Kasumi-1 (cell line): ENCODE measurements at regions not wholly inside any gene's neighbourhood (a gene's known extent, or its start where the extent isn't known, plus 50 kb on each side); places are given as distances from the start of the nearest gene placed in this dataset.
"Not testable (repeated sequence)": the region's sequence is repeated elsewhere in the genome, so short reads cannot be mapped to it uniquely, and the experiment has no call there.

Experiments used
- DNase-seq, 2 experiments: peaks; one replicate each; lab custom pipeline; 2025; lab: John Stamatoyannopoulos, UW

DNA sequence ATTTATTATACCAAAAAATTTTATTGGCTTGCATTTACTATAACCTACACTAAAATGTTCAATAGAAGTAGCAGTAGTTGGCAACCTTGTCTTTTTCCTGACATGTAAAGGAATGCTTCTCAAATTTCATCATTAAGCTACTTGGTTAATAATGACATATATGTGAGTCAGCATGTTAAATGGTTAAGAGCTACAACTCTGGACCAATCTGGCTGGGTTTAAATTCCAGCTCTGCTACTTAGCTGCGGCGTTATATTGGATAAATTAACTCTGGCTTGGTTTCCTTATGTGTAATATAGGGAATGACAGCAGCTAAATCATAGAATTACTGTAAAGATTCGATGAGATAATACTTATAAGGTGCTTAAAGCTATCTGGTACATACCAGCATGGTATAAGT, 53.7 kb upstream of the OTOGL start:
- DNase-seq, result no peak

DNA sequence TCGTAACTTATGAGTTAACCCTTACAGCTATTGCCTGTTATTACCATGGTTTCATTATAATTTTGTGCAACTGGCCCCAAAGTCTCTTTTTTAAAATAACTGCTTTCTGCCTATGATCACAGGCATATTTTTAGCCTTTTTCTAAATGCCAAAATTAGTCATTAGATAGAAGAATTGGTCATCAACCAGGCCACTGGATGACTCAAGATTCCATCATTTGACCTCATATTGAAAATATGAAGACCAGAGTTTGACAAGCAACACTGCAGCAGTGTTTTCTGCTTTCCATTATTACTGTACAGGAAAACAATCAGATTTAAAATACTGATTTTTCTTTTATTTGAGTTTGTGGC, 54.7 kb upstream of the OTOGL start:
- no peak for DNase-seq

DNA sequence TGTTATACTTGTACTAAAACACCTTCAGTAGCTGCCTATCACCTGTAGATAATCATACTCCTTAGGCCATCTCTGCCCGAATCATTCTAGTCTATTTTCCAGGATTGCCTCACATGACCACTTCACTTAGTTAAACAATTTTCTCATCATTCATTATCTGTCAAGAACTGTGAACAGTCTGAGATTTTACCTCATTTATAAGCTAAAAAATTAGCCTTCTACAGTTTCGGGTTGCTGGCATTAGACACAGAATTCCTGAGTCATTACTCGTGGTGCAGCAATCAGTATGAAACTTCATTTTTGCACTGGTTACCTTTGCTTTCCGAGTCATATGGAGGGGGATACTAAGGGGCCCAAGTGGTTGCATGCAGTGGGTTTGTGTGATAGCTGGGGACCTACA, 57.6 kb upstream of the OTOGL start:
- DNase-seq, result no peak

DNA sequence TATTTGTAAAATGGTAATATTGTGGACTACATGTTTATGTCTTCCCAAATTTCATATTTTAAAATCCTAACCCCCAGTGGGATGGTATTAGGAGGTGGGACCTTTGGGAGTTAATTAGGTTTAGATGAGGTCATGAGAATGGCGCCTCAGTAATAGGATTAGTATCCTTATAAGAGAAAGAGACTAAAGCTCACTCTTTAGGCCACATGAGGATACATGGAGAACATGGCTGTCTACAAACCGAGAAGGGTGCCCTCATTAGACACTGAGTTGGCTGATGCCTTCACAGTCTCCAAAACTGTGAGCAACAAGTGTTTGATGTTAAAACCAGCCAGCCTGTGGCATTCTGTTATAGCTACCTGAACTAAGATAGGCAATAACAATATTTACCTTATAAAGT, 58.3 kb upstream of the OTOGL start:
- no peak for DNase-seq

DNA sequence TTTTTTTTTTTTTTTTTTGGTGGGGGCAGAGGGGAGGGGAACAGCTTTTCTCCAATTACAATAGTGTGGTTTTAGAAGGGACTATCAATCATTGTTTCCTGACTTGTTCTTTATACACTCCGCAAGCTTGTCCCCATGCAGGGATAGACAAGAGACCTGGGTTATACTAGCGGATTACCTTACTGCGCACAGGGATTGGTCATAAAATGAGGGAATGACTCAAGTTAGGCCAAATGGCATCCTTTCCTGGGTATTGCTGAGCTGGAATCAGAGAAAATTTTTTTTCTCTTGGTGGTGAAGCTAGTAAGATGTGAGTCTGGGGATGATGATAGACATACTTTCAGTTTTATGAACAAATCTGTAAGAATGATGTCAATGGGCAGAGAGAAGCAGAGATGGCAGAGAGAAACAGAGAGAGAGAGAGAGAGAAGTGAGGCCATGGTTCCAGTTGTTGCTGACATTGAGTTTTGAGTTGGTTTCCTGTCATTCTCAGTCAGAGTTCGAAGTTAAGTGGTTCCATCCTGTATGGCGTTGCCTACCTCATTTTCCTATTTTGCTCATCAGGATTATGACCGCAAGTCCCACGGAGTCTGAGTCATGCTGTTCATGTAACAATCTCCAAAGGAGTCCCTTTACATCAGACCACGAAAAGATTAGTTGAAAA, 59.1 kb upstream of the OTOGL start:
- no peak for DNase-seq

DNA sequence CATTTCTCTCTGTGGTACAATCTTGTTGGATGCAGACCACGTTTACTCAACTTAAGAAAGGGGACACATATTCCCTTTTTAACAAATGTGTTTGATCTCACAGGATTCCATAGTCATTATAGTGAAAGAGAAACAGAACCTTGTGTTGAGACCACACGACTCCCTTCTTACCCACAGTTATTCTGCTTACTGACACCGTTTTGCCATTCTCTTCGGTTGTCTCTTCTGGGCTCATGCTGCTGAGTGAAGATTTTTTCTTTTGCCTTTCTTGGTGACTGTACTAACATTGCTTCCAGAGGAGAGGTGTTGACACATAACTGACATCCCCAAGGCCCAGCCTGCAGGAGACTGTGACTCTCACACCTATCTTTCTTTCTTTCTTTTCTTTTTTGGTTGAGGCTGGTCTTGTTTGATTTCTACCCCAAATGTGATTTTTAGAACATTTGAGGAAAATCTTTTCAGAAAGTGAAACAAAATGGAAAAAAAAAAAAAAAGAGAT, 61.2 kb upstream of the OTOGL start:
- DNase-seq, result no peak

DNA sequence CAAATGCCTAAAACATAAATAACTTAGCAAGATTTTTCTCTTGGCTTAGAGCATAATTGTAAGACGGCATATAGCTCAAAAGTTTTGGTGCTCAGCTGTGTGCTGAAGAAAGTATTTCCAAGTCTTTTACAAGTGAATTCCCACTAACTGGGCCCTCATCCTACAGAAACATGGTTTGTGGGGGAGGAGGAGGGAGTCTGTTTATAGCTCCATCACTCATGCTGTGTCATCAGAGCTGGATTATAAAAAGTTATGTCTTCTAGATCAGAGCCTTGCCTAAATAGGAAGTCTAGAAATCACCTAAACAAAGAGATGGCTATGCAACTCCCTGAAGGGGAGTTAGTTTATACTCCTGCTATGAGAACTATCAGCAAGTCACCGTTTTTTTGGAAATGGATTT, 65.9 kb upstream of the OTOGL start:
- DNase-seq, result no peak

DNA sequence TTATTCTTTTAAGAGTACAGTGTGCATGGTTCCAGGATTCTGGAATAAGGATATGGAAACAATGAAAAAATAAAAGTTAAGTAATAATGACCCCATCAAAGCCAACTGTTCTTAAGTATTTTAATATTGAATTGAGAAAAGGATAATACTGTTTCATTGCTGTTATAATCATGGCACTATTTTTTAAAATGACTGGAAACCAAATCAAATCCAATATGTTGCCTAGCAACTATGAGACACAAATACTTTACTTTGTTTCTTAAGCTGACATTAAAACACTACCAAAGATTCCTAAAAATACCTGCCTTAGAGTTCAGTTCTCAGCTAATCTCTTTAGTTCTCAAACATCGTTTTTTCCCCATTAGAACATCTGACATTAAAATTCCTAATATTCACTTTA, 66.4 kb upstream of the OTOGL start:
- no peak for DNase-seq

DNA sequence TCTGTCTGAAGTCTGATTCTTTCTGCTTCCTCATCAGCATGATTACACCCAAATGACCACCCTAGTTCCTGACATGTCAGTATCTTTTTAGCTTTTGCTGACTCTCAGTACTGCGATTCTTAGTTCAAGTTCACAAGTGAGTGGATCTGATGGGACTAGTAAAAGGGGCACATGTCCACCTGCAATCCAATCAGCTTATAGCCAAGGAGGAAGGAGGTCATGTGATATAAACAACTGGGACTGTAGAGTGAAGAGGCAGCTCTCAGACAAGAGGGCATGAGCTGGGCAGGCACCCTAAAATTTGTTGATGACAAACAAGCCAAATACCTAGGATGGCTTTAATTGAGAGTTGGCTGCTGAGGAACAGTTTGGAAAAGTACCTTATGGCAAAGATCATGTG, 68.1 kb upstream of the OTOGL start:
- no peak for DNase-seq

DNA sequence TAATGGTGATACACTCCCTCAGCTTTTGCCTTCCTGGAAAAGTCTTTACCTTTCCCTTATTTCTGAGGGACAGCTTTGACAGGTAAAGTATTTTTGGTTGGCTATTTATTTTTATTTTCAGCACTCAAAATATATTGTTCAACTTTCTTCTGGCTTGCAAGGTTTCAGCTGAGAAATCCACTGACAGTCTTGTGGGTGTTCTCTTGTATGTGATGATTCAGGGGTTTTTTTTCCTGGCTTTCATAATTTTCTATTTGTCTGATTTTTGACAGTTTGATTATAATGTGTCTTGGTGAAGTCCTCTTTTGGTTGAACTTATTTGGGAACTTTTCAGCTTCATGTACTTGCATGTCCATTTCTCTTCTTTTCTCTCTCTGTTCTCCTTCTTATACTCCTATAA, 73.7 kb upstream of the OTOGL start:
- no peak for DNase-seq

DNA sequence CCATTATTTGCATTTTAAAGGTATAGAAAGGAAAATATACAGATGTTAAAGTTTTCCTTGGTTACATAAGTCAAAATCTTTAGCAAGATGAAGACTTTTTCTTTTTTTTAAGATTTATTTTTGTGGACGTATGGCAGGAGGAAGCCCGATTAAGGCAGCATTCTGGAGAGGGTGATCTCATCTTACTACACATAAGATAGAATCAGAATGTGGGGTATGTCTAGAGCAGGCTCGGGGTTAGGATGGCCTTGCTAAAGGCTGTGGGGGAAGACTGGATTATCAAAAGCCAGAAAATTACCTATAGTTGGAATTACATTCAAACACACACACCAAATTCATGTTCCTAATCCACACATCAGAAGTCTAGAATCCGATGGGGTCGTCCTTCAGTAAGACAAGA, 79.6 kb upstream of the OTOGL start:
- DNase-seq, result no peak

DNA sequence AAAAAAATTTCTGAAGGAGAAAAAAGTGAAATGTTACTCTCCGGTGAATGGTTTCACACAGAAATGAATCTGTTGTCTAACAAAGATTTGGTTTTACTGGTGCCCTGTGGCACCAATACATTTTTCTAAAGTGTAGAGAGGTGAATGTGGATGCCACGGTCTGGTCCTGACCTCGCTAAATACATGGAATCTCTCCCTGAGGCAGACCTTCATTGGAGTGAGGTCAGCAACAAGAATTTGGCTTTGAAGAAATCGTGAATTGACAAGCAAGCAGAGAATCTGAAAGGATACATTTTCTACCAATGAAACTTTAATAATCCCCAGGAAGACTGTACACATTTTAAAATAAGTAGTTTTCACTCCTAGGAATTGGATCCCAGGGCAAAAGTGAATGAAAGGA, 81.2 kb upstream of the OTOGL start:
- DNase-seq, result no peak

DNA sequence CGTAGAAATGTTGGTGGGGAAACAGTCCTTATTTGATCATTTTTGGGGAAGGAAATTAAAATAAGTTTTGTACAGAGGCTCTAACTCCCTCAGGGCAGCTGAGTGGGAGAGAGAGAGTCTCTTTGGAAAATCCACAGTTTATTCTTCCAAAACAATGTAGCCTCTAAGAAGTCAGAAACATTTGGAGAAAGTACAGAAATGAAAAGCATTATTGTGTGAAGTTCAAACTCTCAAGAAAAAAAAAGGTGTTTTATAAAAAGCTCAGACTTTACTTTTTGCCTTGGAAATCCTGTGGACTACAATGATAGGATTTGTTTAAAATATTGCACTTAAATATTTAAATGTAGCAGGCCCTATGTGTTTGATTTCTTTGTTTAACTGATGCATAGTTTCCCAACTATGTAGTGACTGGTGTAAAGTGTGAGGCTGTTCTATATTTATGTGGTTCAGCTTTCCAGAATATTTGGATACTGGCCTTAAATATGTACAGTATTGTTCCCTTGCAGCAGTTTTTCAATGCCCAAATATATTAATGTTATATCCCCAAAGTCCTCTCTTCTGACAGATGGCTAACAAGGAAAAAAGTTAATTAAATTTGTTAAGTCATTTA, 82.0 kb upstream of the OTOGL start:
- no peak for DNase-seq

DNA sequence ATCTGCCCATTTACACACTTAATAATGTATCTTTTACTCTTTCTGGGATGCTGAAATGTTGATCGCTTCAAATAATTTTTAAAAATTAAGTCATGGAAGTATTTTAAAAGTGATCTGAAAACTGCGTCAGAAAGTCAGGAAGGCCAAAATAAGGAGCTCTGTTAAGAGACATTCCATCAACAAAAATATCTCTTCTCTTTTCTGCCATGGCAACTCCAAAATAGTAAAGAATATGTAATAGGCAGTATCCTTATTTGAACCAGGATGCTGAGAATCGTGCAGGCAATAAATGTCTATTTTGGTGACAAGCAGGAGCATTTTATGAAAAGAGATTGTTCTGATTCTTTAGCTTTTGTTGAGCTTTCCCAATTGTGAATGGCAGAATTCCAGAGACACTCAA, 81.8 kb upstream of the PPP1R12A start:
- DNase-seq, result no peak

DNA sequence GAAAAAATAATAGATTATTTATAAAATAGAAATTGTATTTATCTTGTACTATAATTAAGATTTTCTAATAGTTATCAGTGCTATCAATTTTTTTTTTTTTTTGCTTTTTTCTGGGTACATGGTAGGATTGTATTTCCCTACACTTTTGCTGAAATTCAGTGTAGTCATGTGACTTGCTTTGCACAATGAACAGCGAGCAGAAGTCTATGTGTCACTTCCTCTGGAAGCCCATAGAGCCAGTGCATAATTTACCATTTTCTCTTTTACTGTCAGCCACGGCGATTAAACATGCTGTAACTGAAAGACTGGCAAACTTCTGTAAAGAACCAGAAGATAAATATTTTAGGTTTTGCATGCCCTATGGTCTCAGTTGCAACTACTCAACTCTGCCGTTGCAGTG, 80.8 kb upstream of the PPP1R12A start:
- no peak for DNase-seq

DNA sequence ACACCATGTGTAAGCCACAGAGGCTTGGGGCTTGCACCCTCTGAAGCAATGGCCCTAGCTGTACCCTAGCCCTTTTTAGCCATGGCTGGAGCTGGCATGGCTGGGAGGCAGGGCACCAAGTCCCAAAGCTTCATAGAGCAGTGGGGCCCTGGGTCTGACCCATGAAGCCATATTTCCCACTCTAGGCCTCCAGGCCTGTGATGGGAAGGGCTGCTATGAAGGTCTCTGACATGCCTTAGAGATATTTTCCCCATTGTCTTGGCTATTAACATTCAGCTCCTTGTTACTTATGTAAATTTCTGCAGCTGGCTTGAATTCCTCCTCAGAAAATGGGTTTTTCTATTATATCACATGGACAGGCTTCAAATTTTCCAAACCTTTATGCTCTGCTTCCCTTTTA, 68.8 kb upstream of the PPP1R12A start:
- DNase-seq, result not testable (repeated sequence)

DNA sequence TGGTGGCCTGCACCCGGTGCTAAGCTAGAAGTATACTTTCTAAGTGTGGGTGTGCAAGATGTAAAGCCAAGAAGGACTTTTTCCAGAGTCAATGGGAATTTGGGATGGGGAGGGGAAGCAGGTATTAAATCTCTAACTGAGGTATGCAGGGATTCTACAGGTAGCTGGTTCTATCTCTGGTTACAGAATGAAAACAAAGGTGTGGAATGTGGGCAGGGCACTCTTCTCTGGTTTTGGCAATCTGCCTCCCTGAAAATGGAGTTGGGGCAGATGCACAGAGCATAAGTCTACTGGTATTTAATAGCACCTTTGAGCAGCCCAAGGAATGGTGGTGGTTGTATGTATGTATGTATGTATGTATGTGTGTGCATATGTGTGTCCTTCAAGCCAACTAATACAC, 66.7 kb upstream of the PPP1R12A start:
- no peak for DNase-seq

DNA sequence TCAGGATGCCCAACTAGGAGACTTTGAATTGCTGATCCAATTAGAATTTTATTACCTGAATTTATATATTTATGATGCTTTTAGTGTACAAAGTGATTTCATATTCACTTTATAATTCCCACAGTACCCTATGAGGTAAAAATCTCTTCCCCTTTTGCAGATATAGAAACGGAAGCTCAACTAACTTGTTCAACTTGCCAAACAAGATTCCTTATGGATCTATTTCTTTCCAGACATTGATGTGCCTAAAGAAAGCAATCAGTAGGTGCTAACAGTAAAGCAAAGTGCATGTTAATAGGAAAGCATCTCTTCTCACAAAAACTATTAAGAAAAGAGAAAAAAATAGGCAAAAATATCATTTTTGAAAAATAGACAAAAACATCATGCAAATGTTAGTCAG, 65.9 kb upstream of the PPP1R12A start:
- DNase-seq, result no peak

DNA sequence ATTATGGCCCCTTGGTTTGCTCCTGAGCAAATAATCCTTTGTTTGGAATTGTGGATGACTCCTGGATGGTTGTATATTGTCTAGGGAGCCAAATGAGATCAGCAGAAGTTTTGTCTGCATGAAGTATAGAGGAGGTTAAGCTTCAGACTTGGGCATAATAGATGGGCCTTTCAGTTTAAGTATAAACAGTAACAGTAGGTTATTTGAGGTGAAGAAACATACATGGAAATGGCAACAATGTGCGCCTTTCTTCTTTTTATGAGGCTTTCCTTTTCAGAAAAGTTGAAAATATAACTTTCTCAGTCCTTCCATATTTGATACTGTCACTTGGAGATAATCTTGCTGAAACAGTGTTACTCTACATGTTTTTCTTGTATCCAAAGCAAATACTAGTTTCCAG, 63.7 kb upstream of the PPP1R12A start:
- DNase-seq, result no peak

DNA sequence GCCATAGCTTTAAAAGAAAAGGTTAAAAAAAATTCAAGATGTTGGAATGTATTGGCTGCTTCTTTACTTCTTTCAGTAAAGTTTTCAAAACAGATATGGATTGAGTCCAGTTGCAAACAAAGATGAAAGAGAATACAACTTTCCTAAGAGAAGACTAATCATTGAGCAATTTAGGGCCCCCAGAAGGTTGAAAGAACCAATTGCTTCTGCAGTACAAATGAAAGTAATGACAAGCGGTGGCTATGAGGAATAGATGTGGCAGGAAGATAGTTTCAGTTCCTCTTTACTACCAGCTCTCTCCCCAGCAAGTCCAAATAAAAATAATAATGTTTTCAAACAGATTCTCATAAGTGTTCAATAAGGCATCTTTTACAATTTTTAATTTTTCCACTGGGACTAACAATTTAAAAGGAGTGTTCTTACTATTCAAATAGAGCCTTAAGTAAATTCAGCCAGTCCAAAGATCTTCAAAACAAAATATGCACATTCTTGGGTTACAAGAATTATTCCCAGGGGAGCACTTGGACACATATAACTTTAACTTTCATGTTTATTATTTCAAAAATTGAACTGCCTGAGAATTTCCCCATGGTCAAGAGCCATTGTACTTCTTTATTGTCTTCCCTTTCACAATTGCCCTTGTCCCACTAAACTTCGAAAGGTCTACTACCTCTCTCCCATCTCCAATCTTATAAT, 62.3 kb upstream of the PPP1R12A start:
- peak; percentile 22 to 49 for DNase-seq

DNA sequence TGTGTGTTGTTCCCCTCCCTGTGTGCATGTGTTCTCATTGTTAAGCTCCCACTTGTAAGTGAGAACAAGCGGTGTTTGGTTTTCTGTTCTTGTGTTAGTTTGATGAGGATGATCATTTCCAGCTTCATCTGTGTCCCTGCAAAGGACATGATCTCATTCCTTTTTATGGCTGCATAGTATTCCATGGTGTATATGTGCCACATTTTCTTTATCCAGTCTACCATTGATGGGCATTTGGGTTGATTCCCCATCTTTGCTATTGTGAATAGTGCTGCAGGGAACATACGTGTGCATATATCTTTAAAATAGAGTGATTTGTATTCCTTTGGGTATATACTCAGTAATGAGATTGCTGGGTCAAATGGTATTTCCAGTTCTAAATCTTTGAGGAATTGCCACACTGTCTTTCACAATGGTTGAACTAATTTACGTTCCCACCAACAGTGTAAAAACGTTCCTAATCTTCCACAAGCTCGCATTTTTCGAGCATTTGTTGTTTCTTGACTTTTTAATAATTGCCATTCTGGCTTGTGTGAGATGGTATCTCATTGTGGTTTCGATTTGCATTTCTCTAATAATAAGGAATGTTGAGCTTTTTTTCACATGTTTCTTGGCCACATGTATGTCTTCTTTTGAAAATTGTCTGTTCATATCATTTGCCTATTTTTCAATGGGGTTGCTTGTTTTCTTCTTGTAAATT, 60.6 kb upstream of the PPP1R12A start:
- not testable (repeated sequence) for DNase-seq

DNA sequence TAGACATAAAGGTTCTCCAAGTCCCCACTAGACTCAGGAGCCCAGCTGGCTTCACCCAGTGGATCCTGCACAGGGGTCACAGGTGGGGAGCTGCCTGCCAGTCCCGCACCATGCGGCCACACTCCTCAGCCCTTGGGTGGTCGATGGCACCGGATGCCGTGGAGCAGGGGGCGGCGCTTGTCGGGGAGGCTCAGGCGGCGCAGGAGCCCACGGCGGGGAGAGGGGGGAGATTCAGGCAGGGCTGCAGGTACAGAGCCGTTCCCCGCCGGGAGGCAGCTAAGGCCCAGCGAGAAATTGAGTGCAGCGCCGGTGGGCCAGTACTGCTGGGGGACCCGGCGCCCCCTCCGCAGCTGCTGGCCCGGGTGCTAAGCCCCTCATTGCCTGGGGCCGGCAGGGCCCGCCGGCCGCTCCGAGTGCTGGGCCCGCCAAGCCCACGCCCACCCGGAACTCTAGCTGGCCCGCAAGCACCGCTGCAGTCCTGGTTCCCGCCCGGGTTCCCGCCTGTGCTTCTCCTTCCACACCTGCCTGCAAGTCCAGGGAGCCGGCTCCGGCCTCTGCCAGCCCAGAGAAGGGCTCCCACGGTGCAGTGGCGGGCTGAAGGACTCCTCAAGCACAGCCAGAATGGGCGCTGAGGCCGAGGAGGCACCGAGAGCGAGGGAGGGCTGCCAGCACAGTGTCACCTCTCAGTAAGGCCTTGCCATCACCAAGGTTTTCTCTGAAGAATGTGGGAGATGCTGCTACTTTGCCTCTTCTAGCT, 58.4 kb upstream of the PPP1R12A start:
- DNase-seq, result no peak
